Activated CD4-positive, alpha-beta T cell treated with anti-CD3 and anti-CD28 coated beads, Interleukin-2, amount 50 U/mL, for 16 hours (primary cell): ENCODE measurements at regions not wholly inside any gene's neighbourhood (a gene's known extent, or its start where the extent isn't known, plus 50 kb on each side); places are given as distances from the start of the nearest gene placed in this dataset.
A peak's percentile ranks its signal among the peaks of the same experiment; 100 is the strongest.

Source experiments
- DNase-seq: peaks from one replicate; pipeline ENCODE4 v3.0.0-alpha.2; 2020

- no peak for DNase-seq
These were observed 138.5 kb upstream of the HES1 start for GRCh38 chr3:193997228-193998122.

GRCh38 chr3:193998123-193998448, 137.9 kb upstream of the HES1 start:
- no peak for DNase-seq

GRCh38 chr3:193998628-193999195, 137.2 kb upstream of the HES1 start:
- no peak for DNase-seq

GRCh38 chr3:194000100-194000499, 135.8 kb upstream of the HES1 start:
- DNase-seq = no peak

- no peak for DNase-seq
These were observed 135.2 kb upstream of the HES1 start for GRCh38 chr3:194000712-194001111.

GRCh38 chr3:194001728-194002459, 134.1 kb upstream of the HES1 start:
- no peak for DNase-seq

GRCh38 chr3:194003114-194004057, 132.6 kb upstream of the HES1 start:
- peak; percentile 44 for DNase-seq

- no peak for DNase-seq
These were observed 129.9 kb upstream of the HES1 start for GRCh38 chr3:194005930-194006501.

- no peak for DNase-seq
These were observed 128.2 kb upstream of the HES1 start for GRCh38 chr3:194007592-194008337.

- no peak for DNase-seq
These were observed 126.9 kb upstream of the HES1 start for GRCh38 chr3:194009019-194009418.

GRCh38 chr3:194009892-194010533, 125.9 kb upstream of the HES1 start:
- DNase-seq = no peak

- no peak for DNase-seq
These were observed 124.1 kb upstream of the HES1 start for GRCh38 chr3:194011807-194012206.

- no peak for DNase-seq
These were observed 122.0 kb upstream of the HES1 start for GRCh38 chr3:194013928-194014327.

GRCh38 chr3:194014756-194015155, 121.2 kb upstream of the HES1 start:
- no peak for DNase-seq

GRCh38 chr3:194019398-194020165, 116.4 kb upstream of the HES1 start:
- peak; percentile 3 for DNase-seq

GRCh38 chr3:194022052-194022451, 113.9 kb upstream of the HES1 start:
- DNase-seq = no peak

GRCh38 chr3:194022816-194023215, 113.1 kb upstream of the HES1 start:
- DNase-seq = no peak

GRCh38 chr3:194023501-194024280, 112.3 kb upstream of the HES1 start:
- DNase-seq = no peak

- no peak for DNase-seq
These were observed 110.8 kb upstream of the HES1 start for GRCh38 chr3:194025119-194025518.

- DNase-seq = no peak
These were observed 110.0 kb upstream of the HES1 start for GRCh38 chr3:194025951-194026350.
